Astrocyte of the cerebellum (primary cell): ENCODE measurements at regions not wholly inside any gene's neighbourhood (a gene's known extent, or its start where the extent isn't known, plus 50 kb on each side); places are given as distances from the start of the nearest gene placed in this dataset.

Experiments
- DNase-seq: peaks from one replicate; pipeline ENCODE4 v3.0.0-alpha.2; 2011; ENCODE audit warnings: low read depth
- H3K4me3 ChIP-seq: 2 replicates; pipeline ENCODE4 v1.5.1; 2011; ENCODE audit warnings: mild to moderate bottlenecking, low read depth, low read length, moderate library complexity
- CTCF ChIP-seq: IDR thresholded peaks from 2 replicates; pipeline ENCODE4 v1.5.1; 2012; ENCODE audit warnings: low read length, low read depth, moderate library complexity, mild to moderate bottlenecking; ENCODE audit errors: missing control alignments
- in situ Hi-C: cut with HindIII; loops from 2 replicates; pipeline ENCODE4 v1.10.0; 2017; ENCODE audit warnings: low sequenced_read_pairs

DNA sequence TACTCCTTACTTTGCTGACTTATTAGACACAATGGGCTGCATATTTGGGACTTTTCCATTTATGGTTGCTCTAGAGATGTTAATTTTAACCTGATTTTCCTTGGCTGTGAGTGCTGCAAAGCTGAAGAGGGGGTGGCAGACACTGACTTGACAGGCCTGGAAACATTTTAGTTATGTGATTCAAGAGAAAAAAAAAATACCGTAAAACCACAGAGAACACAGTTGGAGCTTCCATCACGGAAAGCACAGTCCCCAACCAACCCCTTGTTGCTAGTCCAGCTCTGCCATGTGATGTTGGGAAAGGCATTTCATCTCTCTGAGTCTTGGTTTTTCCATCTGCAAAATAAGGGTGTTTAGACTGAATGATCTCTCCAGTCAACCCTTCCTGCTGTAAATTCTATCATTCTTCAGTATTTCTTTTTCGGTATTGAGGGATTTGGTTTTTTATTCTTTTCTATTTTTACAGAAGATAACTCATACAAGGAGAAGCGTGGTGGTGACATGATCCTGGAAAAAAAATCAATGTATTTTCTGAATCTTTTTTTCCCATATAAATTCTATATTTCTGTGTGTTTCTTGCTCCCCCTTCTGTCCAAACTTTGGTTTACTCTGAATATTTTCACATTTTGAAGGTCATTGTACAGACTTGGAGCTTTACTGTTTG lies 246.1 kb downstream of the REEP3 start:
- no peak overlapping the region for H3K4me3 ChIP-seq
- DNase-seq: peak; percentile 46
- peak; percentile 30 for TF ChIP-seq CTCF
- in situ Hi-C loops: no loop called here

GRCh38 chr10:63769367-63769766 lies 248.2 kb downstream of the REEP3 start:
- in situ Hi-C loops: no loop called here
- TF ChIP-seq CTCF: no peak
- no peak overlapping the region for H3K4me3 ChIP-seq
- DNase-seq: no peak

DNA sequence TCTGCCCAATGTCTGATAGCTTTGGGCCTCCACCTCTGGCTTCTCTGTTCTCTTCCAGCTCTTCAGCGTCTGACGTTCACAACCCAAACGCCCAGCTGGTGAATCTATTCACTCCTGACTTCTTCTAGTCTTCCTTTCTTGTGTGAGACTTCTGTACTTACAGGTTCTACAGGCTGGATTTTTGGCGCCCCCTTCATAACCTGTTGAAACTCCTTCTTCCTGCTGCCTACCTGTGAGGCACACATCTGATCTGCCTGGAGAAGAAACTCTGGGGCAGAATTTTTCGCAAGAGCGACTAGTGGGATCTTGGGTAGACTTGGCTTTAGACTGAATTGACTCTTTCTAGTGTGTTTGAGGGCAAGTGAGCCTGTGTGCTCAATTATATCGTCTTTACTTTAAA lies 249.3 kb downstream of the REEP3 start:
- in situ Hi-C loops: no loop called here
- no peak overlapping the region for H3K4me3 ChIP-seq
- DNase-seq: no peak
- TF ChIP-seq CTCF: no peak

DNA sequence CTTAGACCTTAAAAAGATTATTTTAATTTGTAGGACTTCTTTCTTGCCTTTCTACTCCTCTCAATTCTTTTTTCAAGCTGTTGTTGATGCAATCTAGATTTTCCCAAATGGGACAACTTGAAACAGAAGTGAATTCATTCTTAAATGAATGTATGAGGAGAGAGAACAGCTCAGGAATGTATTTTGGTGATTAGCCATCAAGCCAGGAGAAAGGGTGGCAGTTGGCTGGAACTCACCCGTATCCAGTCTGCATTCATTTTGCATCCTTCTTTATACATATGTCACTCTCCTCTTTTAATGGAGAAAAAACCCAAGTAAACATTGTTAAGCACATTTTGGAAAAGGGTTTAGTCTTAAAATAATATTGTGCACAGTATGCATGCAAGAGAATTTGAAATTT lies 251.3 kb downstream of the REEP3 start:
- no peak for DNase-seq

GRCh38 chr10:63773106-63773505 lies 251.9 kb downstream of the REEP3 start:
- DNase-seq: no peak
- no peak overlapping the region for H3K4me3 ChIP-seq
- no peak for TF ChIP-seq CTCF
- in situ Hi-C loops: no loop called here

More for the DNA sequence above, 251.3 kb downstream of the REEP3 start:
- no peak for TF ChIP-seq CTCF
- in situ Hi-C loops: no loop called here
- H3K4me3 ChIP-seq: no peak overlapping the region

- H3K4me3 ChIP-seq: no peak overlapping the region
- TF ChIP-seq CTCF: no peak
- no peak for DNase-seq
- in situ Hi-C loops: no loop called here
Measured at GRCh38 chr10:63773962-63774361, 252.8 kb downstream of the REEP3 start.
